H1 (cell line): ENCODE measurements at regions not wholly inside any gene's neighbourhood (a gene's known extent, or its start where the extent isn't known, plus 50 kb on each side); places are given as distances from the start of the nearest gene placed in this dataset.

Source experiments
- CTCF ChIA-PET: fragments of 300-600 bp; sonication (Branson Sonifier 250); formaldehyde crosslinking; loops from one replicate; lab custom pipeline; 2021; ENCODE audit not compliant: partially characterized antibody; lab: Charles Lee
- POLR2A ChIA-PET: fragments of 300-600 bp; sonication (Branson Sonifier 250); formaldehyde crosslinking; loops from one replicate; lab custom pipeline; 2021; ENCODE audit warnings: inconsistent platforms; ENCODE audit not compliant: partially characterized antibody; lab: Charles Lee
- DNase-seq, 2 experiments: peaks; one replicate each; pipeline versions ENCODE4 v3.0.0 to v3.0.0-alpha.2; 2010 to 2022; ENCODE audit warnings: low spot score in 2 of 2, low read depth in 1 of 2, mixed read lengths in 1 of 2
- FAIRE-seq: peaks from 2 replicates; lab custom pipeline; 2011; peaks lifted over from hg19 to GRCh38; lab: Jason Lieb, UNC
- H2AFZ ChIP-seq: 2 replicates; pipeline ENCODE4 v1.8.1; 2012; ENCODE audit warnings: low read length, inconsistent platforms
- H2AK5ac ChIP-seq: 2 replicates; pipeline ENCODE4 v1.6.1; 2013; ENCODE audit warnings: low read depth, low read length
- H2BK120ac ChIP-seq: replicated peaks from 2 replicates; pipeline ENCODE3; 2013; ENCODE audit warnings: low read depth, low read length, inconsistent platforms
- H2BK12ac ChIP-seq: 2 replicates; pipeline ENCODE4 v1.6.1; 2013; ENCODE audit warnings: low read depth, low read length
- H2BK15ac ChIP-seq: 2 replicates; pipeline ENCODE4 v1.6.1; 2013; ENCODE audit warnings: low read length
- H2BK20ac ChIP-seq: 2 replicates; pipeline ENCODE4 v1.6.1; 2013; ENCODE audit warnings: low read length
- H2BK5ac ChIP-seq: 2 replicates; pipeline ENCODE4 v1.6.1; 2013; ENCODE audit warnings: low read depth, low read length
- H3K14ac ChIP-seq: 2 replicates; pipeline ENCODE4 v1.6.1; 2013; ENCODE audit warnings: inconsistent platforms; ENCODE audit not compliant: insufficient read length
- H3K18ac ChIP-seq: 2 replicates; pipeline ENCODE4 v1.6.1; 2013; ENCODE audit warnings: low read length; ENCODE audit errors: extremely low read depth
- H3K23ac ChIP-seq: 2 replicates; pipeline ENCODE4 v1.6.1; 2013; ENCODE audit warnings: inconsistent platforms; ENCODE audit not compliant: insufficient read length
- H3K23me2 ChIP-seq: 2 replicates; pipeline ENCODE4 v1.6.1; 2013; ENCODE audit warnings: low read depth, low read length
- H3K27ac ChIP-seq: 2 replicates; pipeline ENCODE4 v1.6.1; 2011; ENCODE audit warnings: low read depth, low read length, inconsistent platforms
- H3K27me3 ChIP-seq, 4 experiments: replicated peaks in 1 of 4; 1 replicate in 1 of 4; 2 replicates in 3 of 4; pipeline versions ENCODE4 v1.6.1 to v1.8.1; 2011 to 2013; ENCODE audit warnings: low read length in 3 of 4, mild to moderate bottlenecking in 3 of 4, inconsistent platforms in 2 of 4, mixed read lengths in 2 of 4, moderate library complexity in 1 of 4; ENCODE audit not compliant: control insufficient read depth in 3 of 4, insufficient read depth in 3 of 4; ENCODE audit errors: extremely low read depth in 1 of 4
- H3K36me3 ChIP-seq, 4 experiments: 2 replicates each; pipeline versions ENCODE4 v1.6.1 to v1.8.1; 2011 to 2013; ENCODE audit warnings: mild to moderate bottlenecking in 4 of 4, low read length in 3 of 4, moderate library complexity in 2 of 4, control low read depth in 1 of 4, inconsistent platforms in 1 of 4; ENCODE audit not compliant: insufficient read depth in 4 of 4, control insufficient read depth in 2 of 4
- H3K4ac ChIP-seq: replicated peaks from 2 replicates; pipeline ENCODE3; 2013; ENCODE audit warnings: low read length, low read depth, mixed read lengths, inconsistent platforms; ENCODE audit not compliant: insufficient read length
- H3K4me1 ChIP-seq, 4 experiments: replicated peaks in 1 of 4; 1 replicate in 1 of 4; 2 replicates in 3 of 4; pipeline versions ENCODE4 v1.6.1 to v1.8.1; 2011 to 2013; ENCODE audit warnings: low read length in 3 of 4, inconsistent platforms in 2 of 4, mixed read lengths in 1 of 4; ENCODE audit not compliant: insufficient read depth in 4 of 4, control insufficient read depth in 3 of 4
- H3K4me2 ChIP-seq, 2 experiments: 2 replicates each; pipeline versions ENCODE4 v1.6.1 to v1.8.1; 2011 to 2013; ENCODE audit warnings: low read depth in 2 of 2, low read length in 2 of 2, control low read depth in 1 of 2, inconsistent platforms in 1 of 2, mild to moderate bottlenecking in 1 of 2; ENCODE audit not compliant: insufficient read depth in 1 of 2
- H3K4me3 ChIP-seq, 4 experiments: fragments of 200-600, 300-600 bp in 1 of 4; sonication (generic), shearing (Covaris generic), sonication (Bioruptor Twin) in 1 of 4; 2 replicates each; pipeline versions ENCODE4 v1.5.1 to v1.8.1; 2011 to 2016; ENCODE audit warnings: low read length in 4 of 4, low read depth in 3 of 4, control low read depth in 2 of 4, inconsistent platforms in 2 of 4, mild to moderate bottlenecking in 2 of 4, mixed read lengths in 1 of 4, moderate library complexity in 1 of 4; ENCODE audit not compliant: insufficient read depth in 2 of 4; ENCODE audit errors: extremely low read depth in 1 of 4
- H3K56ac ChIP-seq: replicated peaks from 2 replicates; pipeline ENCODE3; 2013; ENCODE audit warnings: low read depth, mild to moderate bottlenecking, mixed read lengths, low read length, inconsistent platforms; ENCODE audit not compliant: insufficient read length
- H3K79me1 ChIP-seq: 2 replicates; pipeline ENCODE4 v1.6.1; 2013; ENCODE audit warnings: low read depth, low read length, control low read depth
- H3K79me2 ChIP-seq, 2 experiments: 2 replicates each; pipeline versions ENCODE4 v1.6.1 to v1.8.1; 2012 to 2013; ENCODE audit warnings: low read length in 2 of 2, mild to moderate bottlenecking in 2 of 2, inconsistent platforms in 1 of 2; ENCODE audit not compliant: insufficient read depth in 2 of 2, control insufficient read depth in 1 of 2
- H3K9ac ChIP-seq, 4 experiments: replicated peaks in 1 of 4; 1 replicate in 1 of 4; 2 replicates in 3 of 4; pipeline versions ENCODE4 v1.6.1 to v1.8.1; 2011 to 2013; ENCODE audit warnings: low read depth in 3 of 4, low read length in 3 of 4, control low read depth in 2 of 4, mild to moderate bottlenecking in 2 of 4, moderate library complexity in 2 of 4, inconsistent platforms in 1 of 4; ENCODE audit errors: extremely low read depth in 1 of 4
- H3K9me3 ChIP-seq, 2 experiments: 2 replicates each; pipeline versions ENCODE4 v1.6.1 to v1.8.1; 2012 to 2013; ENCODE audit warnings: mild to moderate bottlenecking in 2 of 2, moderate library complexity in 2 of 2, control low read depth in 1 of 2, inconsistent platforms in 1 of 2, low read depth in 1 of 2, low read length in 1 of 2, mixed read lengths in 1 of 2; ENCODE audit not compliant: insufficient read depth in 2 of 2
- H4K20me1 ChIP-seq, 2 experiments: replicated peaks in 1 of 2; 2 replicates each; pipeline versions ENCODE3 to v1.8.1; 2011 to 2013; ENCODE audit warnings: inconsistent platforms in 2 of 2, low read length in 2 of 2, mild to moderate bottlenecking in 1 of 2; ENCODE audit not compliant: insufficient read depth in 2 of 2, control insufficient read depth in 1 of 2
- H4K5ac ChIP-seq: 2 replicates; pipeline ENCODE4 v1.6.1; 2013; ENCODE audit warnings: low read length, low read depth, mixed read lengths, inconsistent platforms; ENCODE audit not compliant: insufficient read length
- H4K8ac ChIP-seq: 2 replicates; pipeline ENCODE4 v1.8.0; 2013; ENCODE audit warnings: mild to moderate bottlenecking, moderate library complexity, low read length, inconsistent platforms; ENCODE audit not compliant: insufficient read depth; ENCODE audit errors: extremely low read depth
- H4K91ac ChIP-seq: replicated peaks from 2 replicates; pipeline ENCODE3; 2013; ENCODE audit warnings: low read length, mixed read lengths, inconsistent platforms; ENCODE audit not compliant: insufficient read length
- ATF3 ChIP-seq: IDR thresholded peaks from 2 replicates; pipeline ENCODE4 v1.6.1; 2011; ENCODE audit warnings: low read depth, mild to moderate bottlenecking, low read length; ENCODE audit not compliant: insufficient read depth
- BCL11A ChIP-seq, 2 experiments: IDR thresholded peaks; one replicate each; pipeline ENCODE4 v1.6.1; 2011; ENCODE audit warnings: low read depth in 2 of 2, low read length in 2 of 2, mild to moderate bottlenecking in 2 of 2
- E2F6 ChIP-seq: IDR thresholded peaks from 2 replicates; pipeline ENCODE4 v1.6.1; 2012; ENCODE audit warnings: inconsistent platforms
- HDAC2 ChIP-seq, 2 experiments: fragments of 300-600 bp in 1 of 2; sonication (generic) in 1 of 2; IDR thresholded peaks; 2 replicates each; pipeline ENCODE4 v1.6.1; 2011 to 2012; ENCODE audit warnings: low read depth in 2 of 2, low read length in 2 of 2, mild to moderate bottlenecking in 2 of 2, moderate library complexity in 2 of 2, borderline replicate concordance in 1 of 2, inconsistent platforms in 1 of 2
- KDM1A ChIP-seq: fragments of 200-600, 300-600 bp; sonication (generic); IDR thresholded peaks from 2 replicates; pipeline ENCODE4 v1.7.1; 2016; ENCODE audit warnings: mild to moderate bottlenecking, low read length, borderline replicate concordance
- POLR2AphosphoS5 ChIP-seq: IDR thresholded peaks from 2 replicates; pipeline ENCODE4 v1.6.1; 2011; ENCODE audit warnings: low read depth, low read length
- RBBP5 ChIP-seq: IDR thresholded peaks from 2 replicates; pipeline ENCODE4 v1.7.1; 2012; ENCODE audit warnings: low read depth, mild to moderate bottlenecking, inconsistent platforms, low read length, moderate library complexity, borderline replicate concordance
- SIX5 ChIP-seq: IDR thresholded peaks from 2 replicates; pipeline ENCODE4 v1.6.1; 2011; ENCODE audit warnings: mild to moderate bottlenecking, low read depth, low read length
- SP2 ChIP-seq: IDR thresholded peaks from 2 replicates; pipeline ENCODE4 v1.6.1; 2012; ENCODE audit warnings: mild to moderate bottlenecking, low read length, inconsistent platforms
- TAF7 ChIP-seq: optimal IDR thresholded peaks from 2 replicates; pipeline ENCODE3; 2011; ENCODE audit warnings: low read depth, mild to moderate bottlenecking, inconsistent platforms, low read length, moderate library complexity, borderline replicate concordance
- YY1 ChIP-seq: IDR thresholded peaks from 2 replicates; pipeline ENCODE4 v1.6.1; 2011; ENCODE audit warnings: low read depth, mild to moderate bottlenecking, low read length
- WGBS, 2 experiments: shearing (Covaris generic) in 1 of 2; methylation state at CpG; one replicate each; pipeline versions ENCODE4 v1.1.6 to v1.1.7; 2013 to 2015; ENCODE audit warnings: low lambda C conversion rate in 2 of 2, mixed read lengths in 2 of 2, inconsistent platforms in 1 of 2, low coverage in 1 of 2, missing lambda C conversion rate in 1 of 2; ENCODE audit not compliant: insufficient replicate concordance in 2 of 2, insufficient coverage in 1 of 2, insufficient read length in 1 of 2; ENCODE audit errors: extremely low coverage in 1 of 2, missing lambda C conversion rate in 1 of 2; 5-methylcytosine and 5-hydroxymethylcytosine counted together

GRCh38 chr12:77401064-77401769 is 335.8 kb upstream of the E2F7 start:
- H4K20me1 ChIP-seq = no peaks in the 10 kb centered on the region
- no peak overlapping the region for H3K18ac ChIP-seq
- no peaks in the 10 kb centered on the region for H3K4me1 ChIP-seq
- FAIRE-seq = no peak
- no peak overlapping the region for H4K91ac ChIP-seq
- H3K9ac ChIP-seq = no peak overlapping the region
- no peak overlapping the region for H4K8ac ChIP-seq
- H3K36me3 ChIP-seq = no peaks in the 10 kb centered on the region
- WGBS, 2 experiments = 98% methylated on average over 3 of the region's 3 CpGs; no CpG with 5 or more reads in 1 of the 2 experiments
- no peak overlapping the region for H3K27ac ChIP-seq
- no peak overlapping the region for H2AFZ ChIP-seq
- no peak overlapping the region for H3K56ac ChIP-seq
- H2BK5ac ChIP-seq = no peak overlapping the region
- H2BK15ac ChIP-seq = no peak overlapping the region
- H2BK20ac ChIP-seq = no peak overlapping the region
- H3K23me2 ChIP-seq = no peaks in the 10 kb centered on the region
- no peak overlapping the region for H3K23ac ChIP-seq
- POLR2A ChIA-PET = no interaction called here
- no peaks in the 10 kb centered on the region for H3K9me3 ChIP-seq
- no peak overlapping the region for H4K5ac ChIP-seq
- no peaks in the 10 kb centered on the region for H3K79me1 ChIP-seq
- H3K4ac ChIP-seq = no peak overlapping the region
- no peak overlapping the region for H3K4me3 ChIP-seq
- no peak overlapping the region for H2BK12ac ChIP-seq
- H3K27me3 ChIP-seq = no peaks in the 10 kb centered on the region
- no peak overlapping the region for H2BK120ac ChIP-seq
- no peak for DNase-seq
- H2AK5ac ChIP-seq = no peak overlapping the region
- no peak for TF ChIP-seq SP2
- TF ChIP-seq BCL11A (IDR thresholded peaks at IDR 0.05; ENCODE audit: low read depth in 2 of 2, low read length in 2 of 2) = no peak
- no peak for TF ChIP-seq RBBP5
- TF ChIP-seq TAF7 = no peak
- TF ChIP-seq KDM1A = no peak
- no peak for TF ChIP-seq POLR2AphosphoS5
- TF ChIP-seq SIX5 = no peak
- TF ChIP-seq YY1 = no peak
- TF ChIP-seq HDAC2 (IDR thresholded peaks at IDR 0.05; ENCODE audit: borderline replicate concordance in 1 of 2, low read depth in 2 of 2, low read length in 2 of 2) = no peak
- no peak for TF ChIP-seq ATF3
- TF ChIP-seq E2F6 = no peak
- no peak overlapping the region for H3K14ac ChIP-seq
- H3K79me2 ChIP-seq = no peaks in the 10 kb centered on the region
- no peak overlapping the region for H3K4me2 ChIP-seq
- CTCF ChIA-PET = interaction anchor here (1.0 kb wide), 1 partner anchor 19 kb away, joined by 6 read pairs; no protein-coding TSS in a partner anchor
